GM12878 (cell line): ENCODE measurements at regions not wholly inside any gene's neighbourhood (a gene's known extent, or its start where the extent isn't known, plus 50 kb on each side); places are given as distances from the start of the nearest gene placed in this dataset.

ENCODE experiments used
- ATF7 ChIP-seq: fragments of 450-650 bp; IDR thresholded peaks from 2 replicates; pipeline ENCODE4 v1.6.1; 2016; ENCODE audit warnings: low read depth, mild to moderate bottlenecking
- DPF2 ChIP-seq: fragments of 450-650 bp; IDR thresholded peaks from 2 replicates; pipeline ENCODE4 v1.6.1; 2017; ENCODE audit warnings: mild to moderate bottlenecking
- EGR1 ChIP-seq, 2 experiments: IDR thresholded peaks; 1 replicate in 1 of 2; 2 replicates in 1 of 2; pipeline ENCODE4 v1.6.1; 2011 to 2012; ENCODE audit warnings: low read depth in 2 of 2, low read length in 2 of 2, borderline replicate concordance in 1 of 2, mild to moderate bottlenecking in 1 of 2, moderate library complexity in 1 of 2
- FOXM1 ChIP-seq: IDR thresholded peaks from 2 replicates; pipeline ENCODE4 v1.6.1; 2012; ENCODE audit warnings: low read depth, mild to moderate bottlenecking, inconsistent platforms, low read length, moderate library complexity
- GATAD2B ChIP-seq: fragments of 450-650 bp; conservative IDR thresholded peaks from 2 replicates; pipeline ENCODE4 v1.6.1; 2017; ENCODE audit warnings: low read depth, mild to moderate bottlenecking, moderate library complexity
- IKZF1 ChIP-seq: fragments of 450-650 bp; conservative IDR thresholded peaks from 2 replicates; pipeline ENCODE4 v1.6.1; 2017; ENCODE audit warnings: antibody characterized with exemption, mild to moderate bottlenecking
- IKZF2 ChIP-seq, 2 experiments: fragments of 450-650 bp; IDR thresholded peaks; 2 replicates each; pipeline ENCODE4 v1.6.1; 2017; ENCODE audit warnings: mild to moderate bottlenecking in 2 of 2, moderate library complexity in 2 of 2
- JUNB ChIP-seq: IDR thresholded peaks from 2 replicates; pipeline ENCODE4 v1.6.1; 2016; ENCODE audit warnings: antibody characterized with exemption, mild to moderate bottlenecking
- MEF2B ChIP-seq: fragments of 450-650 bp; IDR thresholded peaks from 2 replicates; pipeline ENCODE4 v1.6.1; 2018; ENCODE audit warnings: mild to moderate bottlenecking, moderate library complexity; ENCODE audit not compliant: partially characterized antibody, poor library complexity, severe bottlenecking
- MLLT1 ChIP-seq: fragments of 450-650 bp; IDR thresholded peaks from 2 replicates; pipeline ENCODE4 v1.6.1; 2016; ENCODE audit warnings: mild to moderate bottlenecking
- MYB ChIP-seq: fragments of 150-350 bp; IDR thresholded peaks from 2 replicates; pipeline ENCODE4 v1.6.1; 2014; ENCODE audit warnings: mild to moderate bottlenecking, low read depth, low read length, borderline replicate concordance
- NFIC ChIP-seq: IDR thresholded peaks from 2 replicates; pipeline ENCODE4 v1.6.1; 2012; ENCODE audit warnings: low read depth, mild to moderate bottlenecking, inconsistent platforms, low read length, moderate library complexity
- PBX3 ChIP-seq: IDR thresholded peaks from 2 replicates; pipeline ENCODE4 v1.6.1; 2011; ENCODE audit warnings: mild to moderate bottlenecking, low read depth, low read length, moderate library complexity; ENCODE audit not compliant: insufficient replicate concordance
- POLR2AphosphoS2 ChIP-seq: IDR thresholded peaks from 2 replicates; pipeline ENCODE4 v1.6.1; 2011; ENCODE audit warnings: low read depth, mild to moderate bottlenecking, low read length, improper control_type of control experiment, moderate library complexity
- POLR2AphosphoS5 ChIP-seq: IDR thresholded peaks from 2 replicates; pipeline ENCODE4 v1.6.1; 2011; ENCODE audit warnings: mild to moderate bottlenecking, low read length, inconsistent platforms
- RAD21 ChIP-seq: IDR thresholded peaks from 2 replicates; pipeline ENCODE4 v1.6.1; 2011; ENCODE audit warnings: mild to moderate bottlenecking, low read depth, low read length, moderate library complexity; ENCODE audit not compliant: insufficient read depth
- SKIL ChIP-seq: fragments of 450-650 bp; IDR thresholded peaks from 2 replicates; pipeline ENCODE4 v1.6.1; 2017; ENCODE audit warnings: mild to moderate bottlenecking, low read depth, inconsistent platforms; ENCODE audit not compliant: poor library complexity, severe bottlenecking
- SRF ChIP-seq, 2 experiments: IDR thresholded peaks; 2 replicates each; pipeline ENCODE4 v1.6.1; 2011; ENCODE audit warnings: low read depth in 2 of 2, low read length in 2 of 2, mild to moderate bottlenecking in 1 of 2, moderate library complexity in 1 of 2
- STAT1 ChIP-seq: fragments of 450-650 bp; conservative IDR thresholded peaks from 2 replicates; pipeline ENCODE4 v1.6.1; 2014; ENCODE audit warnings: antibody characterized with exemption, mild to moderate bottlenecking
- ZBTB40 ChIP-seq: fragments of 450-650 bp; IDR thresholded peaks from 2 replicates; pipeline ENCODE4 v1.6.1; 2016; ENCODE audit warnings: mild to moderate bottlenecking, moderate library complexity, borderline replicate concordance
- ZNF217 ChIP-seq: fragments of 450-650 bp; IDR thresholded peaks from 2 replicates; pipeline ENCODE4 v1.6.1; 2017; ENCODE audit warnings: antibody characterized with exemption, mild to moderate bottlenecking

- TF ChIP-seq ZBTB40 (no peak), MYB (no peak), MLLT1 (peak; percentile 67; the same call in 1 of the 2 replicates), FOXM1 (peak; percentile 54; the same call in 1 of the 2 replicates), SRF (IDR thresholded peaks at IDR 0.05; ENCODE audit: low read depth in 2 of 2, low read length in 2 of 2) (no peak), GATAD2B (no peak; the same call in 1 of the 2 replicates), DPF2 (no peak), PBX3 (peak; percentile 45), POLR2AphosphoS5 (peak; percentile 92), SKIL (peak; percentile 71), MEF2B (peak; percentile 38), STAT1 (no peak), POLR2AphosphoS2 (peak; percentile 50; the same call in 1 of the 2 replicates), ZNF217 (no peak), JUNB (peak; percentile 69; the same call in 1 of the 2 replicates), ATF7 (peak; percentile 67), EGR1 (IDR thresholded peaks at IDR 0.05; ENCODE audit: borderline replicate concordance in 1 of 2, low read depth in 2 of 2, low read length in 2 of 2) (peak in 1 of 2 experiments; percentile 6; a peak in 1 of 3 replicates), NFIC (peak; percentile 44), IKZF1 (peak; percentile 54), RAD21 (0 out of 2 replicates have a peak, but pooled peaks have one; percentile 1), IKZF2 (IDR thresholded peaks at IDR 0.05) (peak; percentile 37 to 72)
These were observed 224.8 kb upstream of the MARCKS start (continued) for GRCh38 chr6:113632220-113632864.
